NCI-H82 treated with DMSO at 0.1 percent for 48 hours (cell line): ENCODE measurements at regions not wholly inside any gene's neighbourhood (a gene's known extent, or its start where the extent isn't known, plus 50 kb on each side); places are given as distances from the start of the nearest gene placed in this dataset.

ENCODE experiments used
- DNase-seq: peaks from one replicate; lab custom pipeline; 2025; ENCODE audit not compliant: unreplicated experiment; lab: John Stamatoyannopoulos, UW

- DNase-seq, result no peak
Measured at GRCh38 chr22:27133681-27134314, 476.4 kb downstream of the MIAT start.

- no peak for DNase-seq
Measured at GRCh38 chr22:27134315-27134701, 476.9 kb downstream of the MIAT start.

DNA sequence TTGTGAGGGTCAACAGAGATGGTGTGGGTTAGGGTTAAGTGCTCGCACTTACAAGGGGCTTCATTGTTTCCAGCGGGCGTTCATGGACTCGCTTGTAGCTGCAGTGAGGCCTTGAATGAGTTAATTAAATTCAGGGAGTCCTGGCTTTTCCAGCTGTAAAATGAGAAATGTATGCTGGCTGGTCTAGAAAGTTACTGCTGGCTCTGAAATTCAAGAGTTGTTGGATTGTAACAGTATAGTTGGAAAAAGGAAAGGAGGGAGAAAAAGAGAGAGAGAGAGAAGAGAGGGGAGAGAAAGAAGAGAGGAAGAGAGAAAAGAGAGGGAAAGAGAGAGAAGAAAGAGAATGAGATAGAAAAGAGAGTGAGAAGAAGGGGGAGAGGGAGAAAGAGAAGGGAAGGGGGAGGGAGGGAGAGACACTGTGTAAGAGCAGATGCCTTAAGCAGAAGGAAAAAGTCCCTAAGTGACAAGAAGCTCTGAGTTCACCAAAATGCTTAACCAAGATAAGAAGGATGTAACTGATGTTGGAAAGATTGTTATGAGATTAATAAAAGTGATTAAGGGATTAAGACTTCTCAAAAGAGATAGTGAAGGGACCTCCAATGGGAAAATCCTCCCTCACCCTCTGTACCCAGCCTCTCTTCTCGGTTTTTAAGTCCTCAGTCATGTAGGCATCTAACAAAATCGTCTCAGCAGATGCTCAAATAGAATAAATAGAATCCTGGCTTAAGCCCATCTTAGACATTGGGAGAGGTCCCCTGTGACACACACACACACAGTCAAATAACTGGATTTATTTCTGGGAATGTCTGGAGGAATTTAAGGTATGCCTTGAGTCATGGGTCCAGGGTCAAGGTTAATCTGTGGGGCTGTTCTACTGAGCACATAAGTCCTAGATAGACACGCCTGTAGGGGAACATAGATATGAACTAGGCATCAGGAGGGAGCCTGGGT, 477.9 kb downstream of the MIAT start:
- DNase-seq, result peak; percentile 19

DNA sequence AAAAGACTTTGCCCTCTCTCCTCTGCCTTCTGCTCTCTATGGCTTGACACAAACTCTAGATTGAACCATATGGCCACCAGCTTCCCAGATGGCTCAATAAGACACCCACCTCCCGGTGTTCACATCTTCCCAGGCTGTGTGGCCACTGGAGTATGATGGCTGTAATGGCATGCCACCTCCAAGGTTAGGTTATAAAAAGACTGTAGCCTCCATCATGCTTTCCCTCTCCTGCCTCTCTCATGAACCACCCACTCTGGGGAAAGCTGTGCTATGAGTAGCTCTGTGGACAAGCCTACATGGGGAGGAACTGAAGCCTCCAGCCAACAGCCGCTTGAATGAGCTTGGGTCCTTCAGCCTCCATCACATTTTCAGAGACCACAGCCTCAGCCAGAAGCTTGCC, 479.2 kb downstream of the MIAT start:
- no peak for DNase-seq

- DNase-seq, result no peak
Measured at GRCh38 chr22:27137871-27138337, 480.5 kb downstream of the MIAT start.

DNA sequence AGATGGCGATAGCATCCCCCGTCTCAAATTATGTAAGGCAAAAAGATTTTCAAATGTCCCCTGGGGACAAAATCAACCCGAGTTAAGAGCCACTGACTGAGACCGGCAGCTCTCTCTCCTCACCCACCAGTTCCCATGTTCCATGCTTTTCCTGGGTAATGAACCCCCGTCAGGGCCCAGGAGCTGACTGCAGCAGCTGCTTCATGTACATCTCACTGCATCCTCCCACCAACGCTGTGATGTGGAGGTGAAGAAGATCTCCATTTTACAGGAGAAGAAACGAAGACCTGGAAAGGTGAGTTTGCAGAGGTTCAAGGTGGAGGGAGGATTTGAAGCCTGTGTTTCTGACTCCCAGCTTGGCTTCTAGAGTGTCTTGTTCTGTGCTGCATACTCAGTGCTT, 481.1 kb downstream of the MIAT start:
- DNase-seq, result no peak

DNA sequence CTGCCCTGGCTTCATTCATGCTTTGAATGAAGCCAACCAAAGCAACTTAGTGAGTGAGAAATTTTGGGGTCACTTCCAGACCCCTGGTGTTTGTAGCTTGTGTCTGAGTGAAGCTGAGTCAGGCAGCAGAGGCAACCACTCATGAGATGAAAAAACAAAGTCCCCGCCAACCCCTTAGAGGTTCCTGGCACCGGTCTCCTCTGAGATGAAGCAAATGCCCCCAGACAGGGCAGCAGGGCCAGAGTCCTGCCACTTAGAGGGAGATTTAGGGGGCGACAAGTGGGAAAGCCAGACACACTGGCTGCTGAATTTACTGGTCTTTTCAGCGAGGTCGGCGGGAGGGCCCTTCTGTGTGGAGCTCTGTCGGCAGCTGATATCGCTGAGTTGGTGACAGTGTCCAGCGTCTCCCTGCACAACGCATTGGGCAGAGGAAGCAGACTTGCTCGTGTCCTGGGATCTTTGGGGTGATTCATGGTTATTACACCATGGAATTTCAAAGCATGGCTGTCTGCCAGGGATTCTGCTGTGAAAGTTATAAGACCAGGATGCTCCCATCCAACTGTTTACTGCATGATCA, 482.6 kb downstream of the MIAT start:
- no peak for DNase-seq

GRCh38 chr22:27142286-27142685, 484.9 kb downstream of the MIAT start:
- no peak for DNase-seq

DNA sequence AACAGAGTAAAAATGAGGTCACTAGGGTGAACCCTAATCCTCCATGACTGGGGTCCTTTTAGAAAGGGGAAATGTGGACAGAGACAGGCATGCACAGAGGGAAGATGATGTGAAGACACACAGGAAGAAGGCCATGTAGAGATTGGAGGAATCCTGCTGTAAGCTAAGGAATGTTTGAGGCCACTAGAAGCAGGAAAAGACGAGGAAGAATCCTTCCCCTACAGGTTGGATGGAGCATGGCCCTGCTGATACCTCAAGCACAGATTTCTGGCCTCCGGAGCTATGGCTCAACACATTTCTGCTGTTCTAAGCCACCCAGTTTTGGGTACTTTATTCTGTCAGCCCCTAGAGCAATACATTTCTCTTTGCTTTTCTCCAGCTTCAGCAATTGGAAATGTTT, 486.9 kb downstream of the MIAT start:
- DNase-seq, result no peak

DNA sequence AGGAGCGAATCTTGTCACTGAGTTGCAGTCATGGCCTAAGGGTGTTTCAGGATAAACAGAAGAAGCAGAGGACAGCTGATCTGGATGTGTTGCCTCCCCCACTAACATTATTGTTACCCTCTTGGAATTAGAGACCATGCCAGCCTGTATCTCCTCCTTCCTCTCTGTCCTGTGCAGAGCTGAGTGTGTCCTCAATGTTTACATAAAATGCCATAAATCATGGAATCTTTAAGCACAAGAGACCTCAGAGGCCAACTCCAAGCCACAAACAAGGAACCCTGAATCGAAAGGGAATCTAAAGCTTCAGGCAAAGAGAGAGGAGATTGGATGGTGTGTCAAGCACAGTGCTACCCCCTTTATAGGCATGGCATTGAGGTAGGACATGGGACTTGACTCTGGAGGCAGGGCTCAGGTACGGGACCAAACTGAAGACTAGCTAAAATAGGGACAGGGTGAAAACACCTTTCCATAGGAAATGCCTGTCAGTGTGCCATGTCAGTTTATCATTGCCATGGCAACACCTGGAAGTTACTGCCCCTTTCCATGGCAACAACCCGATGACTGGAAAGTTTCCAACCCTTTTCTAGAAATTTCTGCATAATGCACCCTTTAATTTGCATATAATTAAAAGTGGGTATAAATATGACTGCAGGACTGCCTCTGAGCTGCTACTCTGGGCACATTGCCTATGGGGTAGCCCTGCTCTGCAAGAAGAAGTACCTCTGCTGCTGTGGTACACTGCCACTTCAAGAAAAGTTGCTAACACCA, 489.7 kb downstream of the MIAT start:
- DNase-seq, result no peak

DNA sequence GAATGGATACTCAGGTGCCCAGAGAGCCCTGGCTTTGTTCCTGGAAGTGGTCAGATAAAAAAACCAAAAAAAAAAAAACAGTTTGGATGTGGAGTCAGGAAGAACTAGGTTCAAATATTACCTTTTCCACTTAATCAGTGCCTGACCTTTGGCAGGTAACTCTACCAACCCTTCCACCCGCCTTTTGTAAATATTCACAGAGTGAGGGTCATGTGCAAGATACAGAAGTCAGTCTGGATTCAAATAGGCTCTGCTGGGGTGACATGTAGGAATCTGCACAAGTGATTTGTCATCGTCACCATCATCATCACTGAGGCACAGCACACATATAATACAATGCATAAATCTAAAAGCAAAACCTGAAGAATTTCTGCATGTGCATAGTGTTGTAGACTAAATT, 490.7 kb downstream of the MIAT start:
- DNase-seq, result no peak

DNA sequence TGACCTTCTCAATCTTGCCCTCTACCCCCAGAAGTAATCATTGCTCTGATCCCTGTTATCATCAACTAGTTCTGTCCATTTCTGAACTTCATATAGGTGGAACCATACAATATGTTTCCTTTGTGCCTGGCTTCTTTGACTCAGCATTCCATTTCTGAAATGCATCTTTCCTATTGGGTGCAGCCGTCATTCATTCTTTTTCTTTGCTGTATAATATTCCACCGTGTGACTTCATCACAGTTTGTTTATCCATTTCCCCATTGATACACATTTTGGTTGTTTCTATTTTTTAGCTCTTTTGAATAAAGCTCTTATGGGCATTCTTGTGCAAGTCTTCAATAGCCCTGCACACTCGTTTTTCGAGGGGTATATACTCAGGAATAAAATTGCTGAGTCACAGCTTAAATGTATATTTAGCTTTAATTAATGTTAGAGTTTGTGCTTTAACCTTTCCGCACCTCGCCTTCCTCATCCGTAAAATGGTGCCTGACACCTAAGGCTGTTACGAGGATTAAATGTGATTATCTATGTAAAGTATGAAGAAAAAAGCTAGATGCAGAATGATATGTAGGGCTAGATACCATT, 491.6 kb downstream of the MIAT start:
- no peak for DNase-seq

DNA sequence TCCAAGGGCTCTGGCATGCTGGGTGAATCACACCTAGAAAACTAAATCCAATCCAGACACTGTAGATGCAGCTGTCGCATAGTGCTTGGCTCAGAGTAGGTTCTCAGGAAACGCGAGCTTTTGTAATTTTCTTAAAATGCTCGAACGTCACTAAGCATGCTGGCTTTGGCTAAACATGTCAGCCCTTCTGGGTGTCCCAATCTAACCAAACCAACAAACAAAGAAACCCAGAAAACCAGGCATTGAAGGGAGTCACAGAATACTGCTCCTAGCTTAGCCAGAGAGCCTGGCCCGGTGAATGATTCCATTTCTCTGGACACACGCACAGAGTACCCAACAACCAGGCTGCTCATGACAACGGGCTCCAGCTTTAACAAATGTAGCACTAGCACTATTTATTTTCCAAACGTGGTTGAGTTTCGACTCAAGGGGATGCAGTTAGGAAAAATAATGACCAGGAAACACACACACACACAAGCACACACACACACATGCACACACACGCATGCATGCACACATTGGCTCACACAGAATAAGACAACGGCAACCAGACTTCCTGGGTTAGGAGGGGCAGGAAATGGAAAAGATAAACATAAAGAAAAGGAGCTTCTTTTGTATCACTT, 492.6 kb downstream of the MIAT start:
- DNase-seq, result no peak

- no peak for DNase-seq
Measured at GRCh38 chr22:27150544-27150941, 493.2 kb downstream of the MIAT start.

DNA sequence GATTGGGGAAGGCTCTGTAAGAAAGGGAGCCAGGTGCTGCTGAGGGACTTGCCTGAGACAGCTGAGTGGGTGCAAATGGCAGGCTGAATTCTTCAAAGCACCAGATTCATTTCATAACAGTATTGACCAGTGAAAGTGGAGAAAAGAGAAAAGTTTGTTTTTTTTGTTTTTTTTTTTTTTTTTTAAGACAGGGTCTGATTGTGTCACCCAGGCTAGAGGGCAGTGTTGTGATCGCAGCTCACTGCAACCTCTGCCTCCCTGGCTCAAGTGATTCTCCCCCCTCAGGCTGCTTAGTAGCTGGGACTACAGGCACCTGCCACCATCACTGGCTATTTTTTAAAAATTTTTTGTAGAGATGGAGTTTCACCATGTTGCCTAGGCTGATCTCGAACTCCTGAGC, 494.0 kb downstream of the MIAT start:
- DNase-seq, result no peak

GRCh38 chr22:27152033-27152432, 494.6 kb downstream of the MIAT start:
- DNase-seq, result no peak

DNA sequence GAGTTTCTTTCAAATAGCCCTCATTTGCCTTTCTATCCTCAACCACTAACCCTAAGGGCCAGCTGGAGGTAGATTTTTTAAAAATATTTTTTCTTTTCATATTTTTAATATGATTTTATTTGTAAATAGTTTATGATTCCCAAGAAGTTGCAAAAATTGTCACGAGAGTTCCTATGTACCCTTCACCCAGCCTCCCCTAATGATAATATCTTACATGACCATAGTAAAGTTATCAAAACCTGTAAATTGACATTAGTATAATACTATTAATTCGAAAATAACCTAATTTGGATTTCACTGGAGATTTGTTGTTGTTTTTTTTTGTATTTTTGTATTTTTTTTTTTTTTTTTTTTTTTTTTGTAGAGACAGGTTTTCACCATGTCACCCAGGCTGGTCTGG, 495.5 kb downstream of the MIAT start:
- DNase-seq, result no peak

DNA sequence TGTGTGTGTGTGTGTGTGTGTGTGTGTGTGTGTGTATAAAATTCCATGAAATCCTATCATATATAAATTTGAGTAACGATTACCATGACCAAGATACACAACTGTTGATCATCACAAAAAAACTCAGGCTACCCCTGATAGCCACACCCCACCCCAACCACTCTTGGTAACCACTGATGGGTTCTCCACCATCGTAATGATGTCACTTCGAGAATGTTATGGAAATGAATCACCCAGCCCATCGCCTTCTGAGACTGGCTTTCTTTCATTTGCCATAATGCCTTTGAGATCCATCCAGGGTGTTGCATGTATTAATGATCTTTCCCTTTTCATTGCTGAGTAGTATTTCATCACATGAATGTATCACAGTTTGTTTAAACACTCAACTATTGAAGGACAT, 496.0 kb downstream of the MIAT start:
- DNase-seq, result no peak

DNA sequence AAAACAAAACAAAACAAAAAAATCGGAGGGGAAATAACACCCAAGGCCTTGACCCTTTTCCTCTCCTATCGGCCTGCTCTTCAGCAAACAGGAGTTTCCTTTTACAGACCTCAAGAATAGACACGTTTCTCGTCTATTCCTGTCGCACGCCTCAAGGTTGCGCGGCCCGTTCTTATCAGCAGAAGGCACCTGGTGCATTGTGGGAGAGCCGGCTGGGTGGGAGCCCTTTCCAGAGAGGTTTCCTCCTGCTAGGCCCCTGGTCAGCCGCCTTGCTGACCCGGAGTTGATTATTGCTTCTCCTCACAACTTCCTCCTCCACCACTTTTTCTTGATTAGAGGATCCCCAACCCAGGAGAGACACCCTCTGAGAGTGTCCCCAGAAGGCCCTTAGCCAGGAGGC, 497.3 kb downstream of the MIAT start:
- DNase-seq, result no peak

DNA sequence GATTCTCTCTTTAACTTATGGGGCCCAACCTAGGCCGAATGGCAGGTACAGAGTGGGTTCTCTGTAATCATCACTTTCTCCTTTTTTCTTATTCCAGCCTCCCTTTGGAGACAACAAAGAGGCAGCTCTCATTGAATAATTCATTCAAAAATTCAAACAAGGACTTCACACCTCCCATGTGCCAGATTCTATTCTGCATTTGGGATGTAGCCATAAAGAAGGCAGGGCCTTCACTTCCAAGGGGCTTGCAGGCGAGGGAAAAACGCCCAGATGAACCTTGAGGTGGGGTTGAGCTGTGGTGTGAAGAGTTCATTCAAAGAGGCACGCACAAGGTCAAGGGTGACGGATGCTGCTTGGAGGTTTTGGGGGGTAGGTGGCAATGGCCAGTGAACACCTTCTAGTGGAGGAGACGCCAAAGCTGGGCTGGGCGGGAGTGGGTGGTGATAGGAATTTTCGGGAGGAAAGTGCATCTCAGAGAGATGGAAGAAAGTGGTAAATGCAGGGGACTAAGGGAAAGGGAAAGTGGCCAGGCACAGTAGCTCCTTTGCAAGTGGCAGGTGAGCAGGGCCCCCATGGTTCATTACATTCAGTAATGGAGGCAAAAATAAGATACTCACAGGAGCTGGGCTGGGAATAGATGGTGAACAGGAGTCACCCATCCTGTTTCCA, 499.6 kb downstream of the MIAT start:
- no peak for DNase-seq
